GM18508 (cell line): ENCODE measurements at regions not wholly inside any gene's neighbourhood (a gene's known extent, or its start where the extent isn't known, plus 50 kb on each side); places are given as distances from the start of the nearest gene placed in this dataset.
"Not testable (repeated sequence)": the region's sequence is repeated elsewhere in the genome, so short reads cannot be mapped to it uniquely, and the experiment has no call there.

Source experiments
- ATAC-seq: cut with Tn5 transposase; IDR thresholded peaks from one replicate; pipeline ENCODE4 v1.9.1; 2021; ENCODE audit warnings: moderate number of reproducible peaks; ENCODE audit not compliant: insufficient read depth, unreplicated experiment

DNA sequence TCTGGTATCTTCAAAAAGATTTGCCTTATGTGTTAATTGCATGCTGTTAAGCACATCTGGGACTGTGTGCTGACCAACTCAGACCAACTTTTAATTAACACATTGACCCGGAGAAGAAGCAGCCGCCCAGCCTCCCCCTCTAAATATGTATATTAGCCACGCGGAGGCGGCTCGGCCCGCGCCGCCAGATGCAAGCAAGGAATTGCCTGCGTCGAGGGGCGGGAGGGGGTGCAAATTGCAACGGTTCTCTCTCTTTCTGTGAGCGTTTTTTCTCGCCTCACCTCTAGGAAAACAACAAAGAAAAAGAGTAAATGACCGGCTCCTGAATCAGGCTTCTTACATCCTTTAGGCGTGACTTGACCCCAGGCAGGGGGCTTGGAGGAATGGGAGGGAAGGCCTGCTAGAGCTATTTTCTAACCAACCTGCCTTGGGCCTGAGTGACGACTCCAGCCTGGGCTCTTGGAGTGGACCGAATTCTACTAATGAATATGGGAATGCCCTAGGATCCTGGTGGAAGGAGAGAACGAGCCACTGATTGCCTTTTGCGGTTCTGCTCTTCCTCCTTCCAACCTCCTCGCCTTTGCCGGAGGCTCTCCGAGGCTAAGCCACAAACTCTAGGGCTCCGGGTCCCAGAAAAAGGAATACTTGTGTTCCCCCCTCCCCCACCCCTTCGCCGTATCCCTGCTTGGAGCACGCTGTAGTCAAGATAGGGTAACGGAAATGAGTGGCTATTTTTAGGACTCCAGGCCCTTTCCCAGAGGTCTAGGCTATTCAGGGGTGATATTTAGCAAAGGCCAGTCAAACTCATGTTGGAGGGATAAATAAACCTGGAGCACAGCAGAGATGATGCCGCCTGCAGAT lies 417.0 kb upstream of the ESRRG start:
- ATAC-seq, result no peak

DNA sequence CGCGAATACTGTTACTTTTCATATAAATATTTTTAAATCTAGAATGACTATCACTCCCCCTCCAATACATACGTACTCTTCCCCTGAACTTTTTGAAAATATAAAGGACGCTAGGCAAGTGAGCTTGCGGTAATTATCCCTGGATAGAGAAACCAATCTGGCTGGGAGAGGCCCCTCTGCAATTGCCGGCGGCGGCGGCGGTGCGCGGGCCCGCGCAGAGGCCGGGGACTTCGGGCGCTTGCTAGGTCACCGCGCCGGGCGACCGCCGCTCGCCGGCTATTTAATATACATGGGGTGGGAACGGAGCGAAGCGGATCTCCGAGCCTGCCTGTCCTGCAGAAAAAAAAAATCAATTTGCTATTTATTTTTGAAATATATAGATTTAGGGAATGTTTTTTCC lies 416.3 kb upstream of the ESRRG start:
- ATAC-seq, result no peak

DNA sequence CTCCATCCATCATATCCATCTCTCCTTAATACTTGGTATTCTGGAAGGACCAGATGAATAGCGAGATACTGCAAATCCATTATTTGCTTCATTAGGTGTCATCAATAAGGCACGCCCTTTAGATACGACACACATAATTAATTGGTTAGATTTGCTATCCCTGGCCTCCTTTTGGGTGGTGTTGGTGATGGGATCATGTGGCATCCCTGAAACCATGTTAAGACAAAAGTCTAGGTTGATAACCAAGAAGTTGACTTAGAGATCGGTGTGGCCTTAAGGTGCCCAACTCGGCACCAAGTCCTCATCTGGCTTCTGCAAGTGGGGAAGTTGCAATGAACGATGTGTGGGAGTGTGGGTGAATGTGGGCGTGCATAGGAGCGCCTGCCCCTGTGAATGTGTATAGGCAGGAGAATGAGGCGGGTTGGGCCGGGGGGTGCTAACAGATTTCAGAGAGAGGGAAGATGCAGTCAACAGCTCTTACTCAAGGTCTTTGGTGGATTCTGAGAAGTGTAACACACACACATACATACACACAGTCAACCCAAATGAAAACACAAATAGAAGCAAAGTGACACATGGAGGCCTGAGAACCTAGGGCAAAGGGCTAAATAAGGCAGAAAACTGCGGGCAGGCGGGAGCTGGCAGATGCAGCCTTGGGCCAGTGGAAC lies 415.7 kb upstream of the ESRRG start:
- no peak for ATAC-seq

DNA sequence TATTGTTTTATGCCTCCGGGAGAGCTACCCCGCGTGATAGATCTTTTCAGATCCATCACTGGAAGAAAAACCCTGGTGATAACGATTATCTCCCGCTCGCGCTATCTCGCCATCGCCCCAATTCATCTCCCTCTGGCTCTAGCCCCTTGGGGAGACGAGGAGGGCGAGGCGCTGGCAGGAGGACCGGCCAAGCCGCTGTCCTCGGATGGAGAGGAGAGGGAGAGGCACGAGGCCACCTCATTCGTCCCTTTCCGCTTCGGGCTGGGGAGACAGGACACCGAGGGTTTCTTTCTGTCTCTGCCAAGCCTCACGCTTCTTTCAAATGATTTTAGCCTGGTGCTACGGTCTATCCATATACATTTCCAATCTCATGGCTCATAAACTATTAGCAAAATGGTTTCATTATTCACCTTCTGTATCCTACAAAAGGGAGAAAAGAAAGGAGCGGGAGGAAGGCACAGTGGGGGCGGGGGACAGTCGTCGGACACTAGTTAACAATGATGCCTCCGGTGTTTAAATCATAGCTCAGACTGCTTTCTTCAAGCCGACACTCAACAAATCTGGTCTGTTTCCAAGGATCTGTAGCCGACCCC lies 415.0 kb upstream of the ESRRG start:
- ATAC-seq, result no peak

DNA sequence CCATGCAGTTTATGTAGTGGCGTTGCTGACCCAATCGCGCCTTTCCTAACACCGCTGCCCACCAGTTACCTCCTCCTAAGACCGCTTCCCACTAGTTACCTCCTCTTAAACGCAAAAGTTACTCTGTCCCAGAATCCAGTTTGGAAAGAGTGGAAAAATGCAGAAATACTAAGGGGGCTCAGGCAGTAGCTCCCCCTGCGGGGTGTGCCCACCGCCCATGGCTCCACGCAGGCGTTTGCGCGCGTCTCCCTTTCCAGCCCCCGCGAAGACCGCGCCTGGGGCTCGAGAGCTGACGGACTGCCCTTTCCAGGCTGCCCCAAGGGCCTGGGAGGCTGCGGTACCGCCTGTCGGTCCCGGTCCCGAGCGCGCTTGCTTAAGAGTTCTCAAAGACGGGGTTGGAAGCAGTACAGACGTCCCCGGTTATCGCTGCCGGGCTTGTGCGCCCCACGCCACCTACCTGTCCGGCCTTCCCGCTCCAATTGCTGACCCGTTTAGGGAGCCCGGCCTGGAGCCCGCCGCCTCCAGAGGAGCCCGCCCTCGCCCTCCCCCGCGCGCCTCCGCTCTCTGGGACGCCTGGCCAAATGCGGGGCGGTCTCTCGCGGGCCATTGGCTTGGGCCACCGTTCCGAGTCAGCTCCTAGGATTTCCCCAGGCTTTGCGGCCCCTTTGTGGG lies 414.1 kb upstream of the ESRRG start:
- no peak for ATAC-seq

DNA sequence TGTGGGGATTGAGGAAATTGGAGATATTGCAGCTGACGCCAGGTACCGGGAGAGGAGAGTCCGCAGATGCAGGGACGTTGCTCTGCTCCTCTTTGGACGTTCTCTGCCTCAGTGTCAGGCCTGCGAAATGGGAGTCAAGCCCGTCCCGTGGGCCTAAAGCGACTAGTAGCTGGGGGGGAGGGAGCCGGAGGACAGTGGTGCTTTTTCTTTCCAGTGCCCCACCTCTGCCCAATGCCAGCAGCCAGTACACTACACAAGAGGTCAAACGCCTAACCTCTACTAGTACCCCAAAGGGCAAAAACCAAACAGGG lies 413.6 kb upstream of the ESRRG start:
- no peak for ATAC-seq

DNA sequence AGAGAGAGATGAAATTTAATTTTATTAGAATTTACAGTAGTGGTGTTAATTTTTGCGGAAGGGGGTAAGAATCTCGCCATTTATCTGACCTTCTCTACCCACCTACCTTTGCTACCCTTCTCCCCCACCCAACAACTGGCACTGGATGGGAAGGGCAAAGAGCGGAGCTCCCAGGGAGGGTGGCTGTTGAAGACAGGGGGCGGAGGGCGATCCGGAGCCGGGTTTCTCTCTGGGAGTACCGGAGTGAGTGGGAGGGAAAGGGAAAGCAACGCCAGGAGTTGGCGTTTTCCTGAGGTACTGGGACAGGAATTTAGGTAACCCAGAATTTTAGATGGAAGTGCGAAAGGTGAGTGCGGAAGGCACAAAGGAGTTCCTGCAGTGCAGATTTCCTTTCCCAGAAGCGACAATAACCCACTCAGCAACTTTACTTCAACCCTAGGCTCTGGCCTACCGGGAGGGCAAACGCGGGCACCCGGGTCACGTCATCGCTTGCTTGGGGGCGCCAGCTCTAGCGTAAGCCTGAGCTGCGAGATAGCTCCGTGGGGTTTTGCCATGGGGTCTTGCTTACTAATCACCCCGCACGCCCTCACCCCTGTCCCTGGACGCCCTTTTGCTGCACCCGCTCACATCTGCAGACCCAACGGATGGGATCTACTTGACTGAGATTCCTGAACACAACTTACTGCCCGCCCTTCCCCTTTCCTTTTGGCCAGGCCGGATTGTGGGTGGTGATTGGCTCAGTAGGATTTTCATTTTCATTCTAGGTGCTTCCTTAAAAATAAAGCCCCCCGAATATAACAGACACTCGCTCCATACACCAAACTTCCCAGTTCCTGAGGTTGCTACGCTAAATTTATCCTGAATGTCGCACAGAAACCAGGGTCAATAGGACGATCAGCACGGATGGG lies 413.0 kb upstream of the ESRRG start:
- no peak for ATAC-seq

DNA sequence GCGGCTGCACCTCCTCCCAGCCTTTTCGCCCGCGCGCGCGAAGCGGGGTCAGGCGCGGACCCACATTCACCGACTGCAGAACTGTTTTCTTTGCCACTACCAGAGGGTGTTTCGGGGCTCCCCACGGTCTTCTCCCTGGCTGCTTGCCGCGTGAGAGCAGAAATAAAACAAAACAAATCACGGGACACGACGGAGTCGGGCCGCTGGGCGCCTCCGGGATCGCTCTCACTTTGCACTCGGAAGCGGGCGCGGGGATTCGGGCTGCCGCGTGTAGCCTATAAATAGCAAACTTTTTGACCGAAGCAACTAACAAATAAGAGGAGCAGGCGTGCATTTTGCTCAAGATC lies 412.3 kb upstream of the ESRRG start:
- ATAC-seq, result no peak

DNA sequence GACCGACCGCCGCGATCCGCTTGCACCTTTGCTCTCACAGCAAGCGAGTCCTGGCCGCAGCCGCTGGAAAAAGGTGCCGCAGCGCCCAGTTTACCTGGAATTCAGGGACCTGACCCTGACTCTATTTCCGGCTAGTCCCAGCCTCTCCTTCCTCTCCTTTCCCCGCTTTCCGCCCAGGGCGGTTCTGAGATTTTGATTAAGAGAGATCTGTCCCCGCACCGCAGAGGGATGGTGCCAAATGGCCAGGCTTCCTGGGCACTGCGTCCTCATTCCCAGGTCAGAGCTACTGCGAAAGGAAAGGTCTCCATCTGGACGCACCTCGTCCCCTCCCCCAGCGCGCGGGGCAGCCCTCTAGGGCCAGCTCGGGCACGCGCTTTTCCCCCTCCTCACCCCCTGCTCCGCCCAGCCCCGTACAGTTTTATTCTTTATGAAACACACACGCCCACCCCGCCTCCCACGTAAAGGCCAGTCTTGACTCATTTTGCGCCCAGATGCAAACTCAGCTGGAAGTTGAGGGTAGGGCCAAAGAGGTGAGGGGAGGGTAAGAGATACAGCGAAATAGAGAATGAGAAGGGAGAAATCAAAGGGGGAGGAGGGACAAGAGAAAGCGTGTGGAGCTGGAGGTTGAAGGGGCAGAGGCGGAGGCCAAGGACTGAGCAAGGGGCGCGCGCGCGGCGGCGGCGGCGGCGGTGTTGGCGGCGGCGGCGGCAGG lies 411.8 kb upstream of the ESRRG start:
- no peak for ATAC-seq

DNA sequence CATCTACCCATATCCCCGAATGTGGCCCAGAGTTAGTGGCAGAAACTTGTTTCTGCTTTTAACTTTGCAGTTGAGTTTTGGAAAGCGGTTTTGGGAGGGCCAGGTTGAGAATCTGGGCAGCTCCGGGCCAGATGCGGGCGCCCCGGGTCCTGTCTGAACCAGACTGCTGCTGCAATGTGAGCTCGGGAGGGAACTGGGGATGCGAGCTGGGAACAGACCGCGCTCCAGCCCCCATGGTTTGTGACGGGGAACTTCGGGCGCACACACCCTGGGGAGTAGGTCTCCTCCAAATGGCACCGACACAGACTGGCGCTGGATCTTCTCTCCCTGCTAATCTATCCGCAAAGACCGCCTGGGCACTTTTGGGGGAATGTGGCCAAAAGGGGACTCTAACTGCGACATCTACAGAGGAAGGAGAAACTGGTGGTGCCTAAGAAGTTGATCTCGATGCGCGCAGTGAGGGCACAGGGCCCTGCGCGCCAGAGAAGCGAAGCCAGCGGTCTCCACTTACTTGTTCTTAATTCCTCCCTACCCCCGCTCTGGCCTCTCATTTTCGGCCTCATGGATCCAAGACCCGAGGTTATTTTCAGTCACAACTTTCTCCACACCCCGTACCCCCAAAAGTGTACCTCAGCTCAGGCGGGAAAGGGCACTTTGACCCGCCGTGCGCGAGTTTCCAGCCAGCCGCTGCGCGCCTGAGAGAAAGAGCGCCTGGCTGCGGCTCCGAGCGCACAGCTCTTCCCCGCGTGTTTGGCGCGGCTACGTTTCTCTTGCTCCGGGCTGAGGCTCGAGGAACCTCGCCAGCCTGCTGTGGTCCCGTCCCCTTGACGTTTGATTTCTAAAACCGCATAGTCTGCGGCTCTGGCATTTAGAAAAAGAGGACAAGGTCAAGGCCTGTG lies 411.0 kb upstream of the ESRRG start:
- ATAC-seq, result no peak

DNA sequence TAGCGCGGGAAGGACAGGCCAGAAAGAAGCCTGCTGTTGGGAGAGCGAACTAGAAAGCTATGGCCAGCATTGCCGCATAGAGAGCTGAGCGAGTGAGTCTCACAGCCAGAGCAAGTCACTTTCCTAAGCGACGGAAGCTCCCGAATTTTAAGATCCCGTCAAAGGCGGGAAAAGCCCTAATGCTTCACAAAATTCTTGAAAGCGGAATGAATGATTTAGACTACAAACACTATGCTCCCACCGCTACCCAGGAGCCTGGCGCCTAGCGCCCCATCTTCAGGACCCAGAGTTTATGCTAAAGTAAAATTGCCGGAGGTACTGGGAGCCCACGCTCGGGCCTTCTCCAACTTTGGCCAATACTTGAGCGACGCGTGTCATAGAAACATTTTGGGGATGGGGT lies 409.9 kb upstream of the ESRRG start:
- ATAC-seq, result no peak

DNA sequence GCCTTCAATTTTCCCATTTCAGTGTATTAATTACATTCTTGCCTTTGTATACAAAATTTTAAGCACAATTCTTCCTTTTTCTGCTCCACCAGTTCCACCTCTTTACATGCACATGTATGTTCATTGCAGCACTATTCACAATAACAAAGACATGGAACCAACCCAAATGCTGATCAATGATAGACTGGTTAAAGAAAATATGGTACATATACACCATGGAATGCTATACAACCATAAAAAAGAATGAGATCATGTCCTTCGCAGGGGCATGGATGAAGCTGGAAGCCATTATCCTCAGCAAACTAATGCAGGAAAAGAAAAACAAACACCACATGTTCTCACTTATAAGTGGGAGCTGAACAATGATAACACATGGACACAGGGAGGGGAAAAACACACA lies 400.1 kb upstream of the ESRRG start:
- not testable (repeated sequence) for ATAC-seq

DNA sequence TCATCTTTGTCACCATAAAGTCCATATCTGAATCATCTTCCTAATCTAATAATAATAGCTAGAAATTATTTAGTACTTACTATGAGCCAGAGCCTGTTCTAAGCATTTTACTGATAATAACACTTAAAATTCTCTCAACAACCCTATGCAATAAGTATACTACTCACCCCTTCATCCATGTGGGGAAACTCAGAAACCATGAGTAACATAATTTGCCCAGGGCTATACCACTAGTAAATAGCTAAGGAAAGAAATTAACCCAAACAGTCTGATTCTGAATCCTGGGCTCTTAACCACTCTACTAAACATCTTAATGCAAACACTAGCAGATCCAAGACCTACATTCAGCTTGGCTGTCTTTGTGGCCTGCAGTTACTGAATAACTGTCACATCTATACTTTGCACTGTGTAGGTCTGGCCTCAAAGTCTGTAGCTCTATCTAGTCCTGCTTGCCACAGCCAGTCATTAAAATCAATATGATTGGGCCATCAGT lies 394.8 kb upstream of the ESRRG start:
- ATAC-seq, result no peak

DNA sequence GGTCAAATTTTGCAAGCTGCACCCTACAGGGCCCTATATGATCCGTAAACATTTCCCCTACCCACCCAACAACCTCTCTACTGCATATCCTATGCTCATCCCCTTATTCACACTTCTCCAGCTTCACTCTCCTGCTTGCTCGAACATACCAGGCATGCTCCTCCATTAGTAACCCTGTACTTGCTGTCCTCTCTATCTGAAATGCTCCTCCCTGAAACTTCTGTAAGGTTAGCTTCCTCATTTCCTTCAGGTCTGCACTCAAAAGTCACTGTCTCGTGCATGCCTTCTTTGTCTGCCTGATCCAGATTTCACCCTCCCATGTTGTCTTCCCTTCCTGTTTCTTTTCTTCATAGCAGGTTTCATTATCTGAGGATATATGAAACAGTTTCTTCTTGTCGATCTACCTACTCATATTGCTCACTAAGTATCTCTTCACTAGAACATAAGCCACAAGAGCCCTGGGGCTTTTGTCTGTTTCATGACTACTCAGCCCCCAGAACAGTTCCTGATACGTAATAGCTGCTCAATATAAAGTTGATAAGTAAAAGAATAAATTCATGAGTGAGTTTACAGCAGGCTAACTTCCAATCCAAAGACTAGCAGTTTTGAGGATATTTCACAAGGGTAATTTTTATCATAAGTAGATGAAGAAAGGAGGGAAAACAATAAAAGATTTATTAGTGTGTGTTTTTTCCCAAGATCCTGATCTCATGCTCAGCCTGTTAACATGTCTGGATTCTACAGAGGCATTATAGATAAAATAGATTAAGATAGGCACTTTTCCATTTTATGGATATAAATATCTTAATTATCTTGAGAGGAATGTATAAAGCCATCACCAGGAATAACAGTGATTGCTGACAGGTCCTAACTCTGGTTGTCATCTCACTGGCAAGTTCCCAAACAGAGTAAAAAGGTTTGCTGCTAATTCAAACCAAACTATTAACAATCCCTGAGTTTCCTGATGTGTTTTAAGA lies 392.5 kb upstream of the ESRRG start:
- ATAC-seq, result no peak

DNA sequence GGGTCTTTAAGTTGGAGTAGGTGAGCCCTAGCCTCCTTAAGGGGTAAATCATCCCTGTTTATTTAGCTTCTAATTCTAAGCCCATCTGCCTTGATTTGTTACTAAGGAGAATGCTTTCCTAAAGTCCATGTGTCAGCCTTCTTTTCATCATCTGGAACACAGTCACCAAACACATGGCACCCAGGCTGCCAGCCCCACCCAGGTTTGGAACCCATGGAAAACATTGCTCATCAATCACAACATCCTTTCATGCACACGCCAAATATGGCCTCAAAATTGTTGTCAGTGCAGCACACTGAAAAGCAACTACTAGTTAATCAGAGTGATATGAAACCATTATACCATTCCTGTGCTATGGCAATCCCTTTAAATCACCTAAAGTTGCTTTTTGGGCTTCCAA lies 386.7 kb upstream of the ESRRG start:
- no peak for ATAC-seq

DNA sequence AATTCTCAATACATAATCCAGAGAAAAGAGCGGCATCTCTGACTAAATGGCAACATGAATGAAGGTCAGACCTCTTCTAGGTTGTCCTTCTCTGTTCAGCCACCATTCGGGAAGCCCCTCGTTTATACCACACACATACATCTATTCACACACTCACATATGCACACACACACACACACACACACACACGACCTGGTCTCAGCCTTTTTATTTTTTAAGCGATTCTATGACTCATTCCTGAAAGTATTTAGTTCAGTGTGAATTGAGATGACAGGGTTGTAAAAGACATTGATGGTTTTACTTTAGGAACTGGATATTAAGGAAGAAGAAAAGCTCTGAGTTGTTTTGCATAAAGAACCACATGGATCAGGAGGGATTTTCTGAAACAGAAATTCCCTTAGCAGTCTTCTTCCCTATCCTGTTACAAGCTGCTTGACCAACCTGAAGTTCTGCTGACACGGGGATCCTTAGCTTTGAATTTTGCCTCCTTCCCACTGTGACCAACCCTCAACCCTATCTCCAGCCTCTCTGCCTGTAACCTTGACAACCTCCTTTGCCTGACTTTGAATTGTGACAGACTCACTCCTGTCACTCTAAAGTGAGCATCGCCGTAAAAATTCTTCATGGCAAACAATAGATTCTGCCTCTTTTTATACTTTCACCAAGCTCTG lies 383.1 kb upstream of the ESRRG start:
- ATAC-seq, result no peak

DNA sequence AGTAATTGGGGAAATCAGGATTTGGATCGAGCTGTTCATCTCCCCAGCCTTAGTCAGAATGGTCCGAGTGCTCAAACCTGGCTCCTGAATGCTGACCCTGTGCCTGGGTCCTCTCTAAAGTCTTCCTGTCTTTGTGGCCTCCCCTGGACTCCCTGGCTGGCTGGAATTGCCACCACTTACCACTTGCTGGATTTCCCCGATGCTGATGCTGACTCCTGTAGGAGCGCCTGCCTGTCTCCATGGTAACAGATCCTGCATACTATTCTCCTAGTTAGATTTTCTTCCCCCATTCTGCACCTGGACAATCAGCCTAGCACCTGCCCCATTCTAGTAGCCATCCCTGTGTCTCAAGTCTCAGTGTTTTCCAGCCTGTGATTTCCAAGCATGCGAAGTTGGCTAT lies 382.2 kb upstream of the ESRRG start:
- ATAC-seq, result no peak
